IMR-90 (cell line): ENCODE measurements at regions not wholly inside any gene's neighbourhood (a gene's known extent, or its start where the extent isn't known, plus 50 kb on each side); places are given as distances from the start of the nearest gene placed in this dataset.

Experiments used
- ATAC-seq: fragments of 200-7000 bp; cut with Tn5 transposase; 2 replicates; pipeline ENCODE4 v1.9.1; 2020; ENCODE audit warnings: low read depth, mild to moderate bottlenecking, moderate library complexity
- BruUV-seq: library from RNA; stranded (reverse); fragments of 400-500 nt; replicated peaks from 2 replicates; lab custom pipeline; 2021; lab: Mats Ljungman, UMichigan
- CTCF ChIA-PET: fragments of 300-600 bp; formaldehyde crosslinking; extraction: SDS; loops from one replicate; lab custom pipeline; 2021; ENCODE audit warnings: antibody characterized with exemption; lab: Yijun Ruan, JAX
- POLR2A ChIA-PET: fragments of 300-600 bp; sonication (Branson Sonifier 250); formaldehyde crosslinking; loops from one replicate; lab custom pipeline; 2022; ENCODE audit warnings: antibody characterized with exemption; ENCODE audit not compliant: unreplicated experiment; lab: Charles Lee
- DNase-seq: peaks from one replicate; pipeline ENCODE4 v3.0.0; 2013
- H2AFZ ChIP-seq: replicated peaks from 2 replicates; pipeline ENCODE3; 2013; ENCODE audit warnings: low read length, mild to moderate bottlenecking; ENCODE audit not compliant: poor library complexity
- H2AK5ac ChIP-seq: 2 replicates; pipeline ENCODE4 v1.6.1; 2013; ENCODE audit warnings: low read depth, low read length, inconsistent platforms
- H2AK9ac ChIP-seq: replicated peaks from 2 replicates; pipeline ENCODE3; 2013; ENCODE audit warnings: mild to moderate bottlenecking, low read depth, low read length, moderate library complexity; ENCODE audit not compliant: poor library complexity
- H2BK120ac ChIP-seq: 2 replicates; pipeline ENCODE4 v1.6.1; 2013; ENCODE audit warnings: low read depth, low read length, inconsistent platforms
- H2BK15ac ChIP-seq: 3 replicates; pipeline ENCODE4 v1.6.1; 2013; ENCODE audit warnings: low read depth, low read length, inconsistent platforms
- H2BK20ac ChIP-seq: 2 replicates; pipeline ENCODE4 v1.6.1; 2013; ENCODE audit warnings: low read depth, mild to moderate bottlenecking, inconsistent platforms, low read length, moderate library complexity
- H2BK5ac ChIP-seq: 2 replicates; pipeline ENCODE4 v1.6.1; 2013; ENCODE audit warnings: mild to moderate bottlenecking, low read depth, low read length, inconsistent platforms; ENCODE audit not compliant: poor library complexity, severe bottlenecking
- H3K14ac ChIP-seq: replicated peaks from 2 replicates; pipeline ENCODE4 v1.6.1; 2013; ENCODE audit warnings: low read depth, low read length, inconsistent platforms
- H3K18ac ChIP-seq: 2 replicates; pipeline ENCODE4 v1.6.1; 2013; ENCODE audit warnings: low read depth, low read length, control low read depth
- H3K23ac ChIP-seq: 2 replicates; pipeline ENCODE4 v1.6.1; 2013; ENCODE audit warnings: low read depth, low read length, inconsistent platforms
- H3K27ac ChIP-seq: 2 replicates; pipeline ENCODE4 v1.5.1; 2013; ENCODE audit warnings: mild to moderate bottlenecking, control low read depth, low read length; ENCODE audit not compliant: insufficient read depth
- H3K27me3 ChIP-seq: 2 replicates; pipeline ENCODE4 v1.6.1; 2013; ENCODE audit warnings: low read length; ENCODE audit not compliant: control insufficient read depth, insufficient read depth
- H3K36me3 ChIP-seq: 2 replicates; pipeline ENCODE4 v1.6.1; 2013; ENCODE audit warnings: low read length, mixed read lengths; ENCODE audit not compliant: control insufficient read depth, insufficient read depth
- H3K4ac ChIP-seq: 2 replicates; pipeline ENCODE4 v1.6.1; 2013; ENCODE audit warnings: low read depth, low read length, inconsistent platforms
- H3K4me1 ChIP-seq: 2 replicates; pipeline ENCODE4 v1.6.1; 2013; ENCODE audit warnings: low read length, mixed read lengths; ENCODE audit not compliant: control insufficient read depth, insufficient read depth
- H3K4me2 ChIP-seq: 2 replicates; pipeline ENCODE4 v1.6.1; 2013; ENCODE audit warnings: low read depth, mild to moderate bottlenecking, control low read depth, low read length, moderate library complexity
- H3K4me3 ChIP-seq: 2 replicates; pipeline ENCODE4 v1.5.1; 2013; ENCODE audit warnings: low read depth, mild to moderate bottlenecking, control low read depth, low read length, moderate library complexity; ENCODE audit not compliant: insufficient read depth
- H3K56ac ChIP-seq: 2 replicates; pipeline ENCODE4 v1.6.1; 2013; ENCODE audit warnings: low read length, inconsistent platforms; ENCODE audit not compliant: insufficient read depth; ENCODE audit errors: extremely low read depth
- H3K79me1 ChIP-seq, 2 experiments: 2 replicates each; pipeline ENCODE4 v1.6.1; 2013; ENCODE audit warnings: low read length in 2 of 2, inconsistent platforms in 1 of 2, low read depth in 1 of 2
- H3K9ac ChIP-seq: 2 replicates; pipeline ENCODE4 v1.6.1; 2013; ENCODE audit warnings: low read depth, low read length, control low read depth
- H3K9me1 ChIP-seq: 2 replicates; pipeline ENCODE4 v1.6.1; 2013; ENCODE audit warnings: low read length, inconsistent platforms; ENCODE audit not compliant: insufficient read depth
- H3K9me3 ChIP-seq: 2 replicates; pipeline ENCODE4 v1.6.1; 2013; ENCODE audit warnings: low read length; ENCODE audit not compliant: control insufficient read depth, insufficient read depth
- H4K20me1 ChIP-seq: 2 replicates; pipeline ENCODE4 v1.6.1; 2013; ENCODE audit warnings: low read length, inconsistent platforms; ENCODE audit not compliant: insufficient read depth
- H4K5ac ChIP-seq: 2 replicates; pipeline ENCODE4 v1.6.1; 2013; ENCODE audit warnings: mild to moderate bottlenecking, low read depth, low read length, control low read depth
- H4K8ac ChIP-seq, 2 experiments: 2 replicates each; pipeline ENCODE4 v1.6.1; 2013; ENCODE audit warnings: low read depth in 2 of 2, low read length in 2 of 2, control low read depth in 1 of 2, inconsistent platforms in 1 of 2
- H4K91ac ChIP-seq: 2 replicates; pipeline ENCODE4 v1.6.1; 2013; ENCODE audit warnings: low read depth, low read length, inconsistent platforms; ENCODE audit not compliant: insufficient read depth
- BHLHE40 ChIP-seq: fragments of 150-350 bp; IDR thresholded peaks from 2 replicates; pipeline ENCODE4 v1.6.1; 2016; ENCODE audit warnings: mild to moderate bottlenecking, low read depth, low read length
- CEBPB ChIP-seq: IDR thresholded peaks from 2 replicates; pipeline ENCODE4 v1.6.1; 2012; ENCODE audit warnings: low read depth, low read length, improper control_type of control experiment
- CHD1 ChIP-seq: IDR thresholded peaks from 2 replicates; pipeline ENCODE4 v1.6.1; 2012; ENCODE audit warnings: low read depth, low read length, improper control_type of control experiment
- FOS ChIP-seq: fragments of 150-350 bp; IDR thresholded peaks from 2 replicates; pipeline ENCODE4 v1.6.1; 2016; ENCODE audit warnings: low read depth, low read length
- MAFK ChIP-seq: IDR thresholded peaks from 2 replicates; pipeline ENCODE4 v1.6.1; 2012; ENCODE audit warnings: low read depth, low read length, improper control_type of control experiment
- MAZ ChIP-seq: IDR thresholded peaks from 2 replicates; pipeline ENCODE4 v1.6.1; 2012; ENCODE audit warnings: low read depth, mild to moderate bottlenecking, low read length, improper control_type of control experiment, moderate library complexity, borderline replicate concordance
- MXI1 ChIP-seq: IDR thresholded peaks from 2 replicates; pipeline ENCODE4 v1.6.1; 2012; ENCODE audit warnings: low read depth, mild to moderate bottlenecking, low read length, moderate library complexity, borderline replicate concordance
- NFE2L2 ChIP-seq: fragments of 150-350 bp; IDR thresholded peaks from 2 replicates; pipeline ENCODE4 v1.6.1; 2016; ENCODE audit warnings: low read depth, mild to moderate bottlenecking, low read length
- POLR2A ChIP-seq: IDR thresholded peaks from 2 replicates; pipeline ENCODE4 v1.6.1; 2012; ENCODE audit warnings: mild to moderate bottlenecking, low read depth, low read length
- RAD21 ChIP-seq: IDR thresholded peaks from 2 replicates; pipeline ENCODE4 v1.6.1; 2012; ENCODE audit warnings: low read length, improper control_type of control experiment
- RCOR1 ChIP-seq: IDR thresholded peaks from 2 replicates; pipeline ENCODE4 v1.6.1; 2012; ENCODE audit warnings: mild to moderate bottlenecking, low read length, improper control_type of control experiment; ENCODE audit not compliant: insufficient replicate concordance
- RFX5 ChIP-seq: IDR thresholded peaks from 2 replicates; pipeline ENCODE4 v1.8.0; 2012; ENCODE audit warnings: low read depth, mild to moderate bottlenecking, low read length, moderate library complexity
- SMC3 ChIP-seq: fragments of 150-350 bp; IDR thresholded peaks from 2 replicates; pipeline ENCODE4 v1.6.1; 2016; ENCODE audit warnings: low read depth, mild to moderate bottlenecking, antibody characterized with exemption, low read length, moderate library complexity
- WGBS, 2 experiments: methylation state at CpG; one replicate each; pipeline versions ENCODE4 v1.1.5 to v1.1.7; 2013; ENCODE audit warnings: missing lambda C conversion rate in 2 of 2; ENCODE audit not compliant: insufficient read length in 1 of 2; ENCODE audit errors: extremely low coverage in 2 of 2; 5-methylcytosine and 5-hydroxymethylcytosine counted together
- dilution Hi-C: fragments of 300-500 bp; cut with HindIII; formaldehyde crosslinking; loops from one replicate; pipeline ENCODE4 v1.14.3; 2018; ENCODE audit warnings: low sequenced_read_pairs; ENCODE audit not compliant: unreplicated experiment
- in situ Hi-C: fragments of 300-500 bp; cut with MboI; formaldehyde crosslinking; loops from 3 replicates; pipeline ENCODE4 v1.14.3; 2019; ENCODE audit warnings: low sequenced_read_pairs, inconsistent platforms, mixed read lengths
- intact Hi-C: fragments of 100-400 bp; cut with micrococcal nuclease; formaldehyde crosslinking; loops from 2 replicates; pipeline ENCODE4 v1.10.0; 2022
- TF ChIP-seq, protein P1 (sequence below): conservative IDR thresholded peaks from 2 replicates; pipeline ENCODE4 v1.5.1; 2012; ENCODE audit warnings: mild to moderate bottlenecking, low read depth, low read length, improper control_type of control experiment
- TF ChIP-seq, protein P2 (sequence below): fragments of 150-350 bp; IDR thresholded peaks from 2 replicates; pipeline ENCODE4 v1.6.1; 2017; ENCODE audit warnings: mild to moderate bottlenecking, antibody characterized with exemption, low read length, low read depth
- TF ChIP-seq, protein P3 (sequence below): fragments of 150-350 bp; IDR thresholded peaks from 2 replicates; pipeline ENCODE4 v1.6.1; 2016; ENCODE audit warnings: low read depth, mild to moderate bottlenecking, low read length, moderate library complexity, borderline replicate concordance

GRCh38 chr2:12957251-12957650 is 240.5 kb downstream of the TRIB2 start:
- Histone ChIP-seq H2BK5ac (no peak overlapping the region), H3K4ac (no peak overlapping the region), H3K9me3 (no peaks in the 10 kb centered on the region), H2BK20ac (no peak overlapping the region), H3K23ac (no peak overlapping the region), H2AFZ (no peak overlapping the region), H3K79me1 (no peaks in the 10 kb centered on the region), H3K9ac (no peak overlapping the region), H2BK15ac (no peak overlapping the region), H3K9me1 (no peaks in the 10 kb centered on the region), H4K20me1 (no peaks in the 10 kb centered on the region), H2AK9ac (no peak overlapping the region), H2AK5ac (peak overlapping the region; percentile 39; the same call in 1 of the 2 replicates), H3K27me3 (no peaks in the 10 kb centered on the region), H2BK120ac (no peak overlapping the region), H4K5ac (no peak overlapping the region), H3K4me2 (no peak overlapping the region), H3K56ac (no peak overlapping the region), H3K27ac (no peak overlapping the region), H4K8ac (no peak overlapping the region), H4K91ac (no peak overlapping the region), H3K18ac (no peak overlapping the region), H3K4me1 (peaks cover 1% of the 10 kb centered on the region; the same call in 1 of the 2 replicates), H3K4me3 (no peak overlapping the region), H3K14ac (no peak overlapping the region), H3K36me3 (no peaks in the 10 kb centered on the region)
- WGBS, 2 experiments = no CpG with 5 or more reads among the region's 3 CpGs
- ChIA-PET POLR2A (interaction anchor here (0.6 kb wide), 1 partner anchor 39 kb away, joined by 3 read pairs; no protein-coding TSS in a partner anchor), CTCF (no interaction called here)
- dilution Hi-C loops (no loop called here), intact Hi-C loops (no loop called here), in situ Hi-C loops (no loop called here)
- no peak for ATAC-seq
- TF ChIP-seq FOS (no peak), RFX5 (no peak), NFE2L2 (no peak), RAD21 (no peak), CHD1 (no peak), SMC3 (no peak), MXI1 (no peak), POLR2A (no peak), MAFK (no peak), MAZ (no peak), BHLHE40 (no peak), CEBPB (no peak), RCOR1 (no peak)
- TF ChIP-seq, protein P1, sequence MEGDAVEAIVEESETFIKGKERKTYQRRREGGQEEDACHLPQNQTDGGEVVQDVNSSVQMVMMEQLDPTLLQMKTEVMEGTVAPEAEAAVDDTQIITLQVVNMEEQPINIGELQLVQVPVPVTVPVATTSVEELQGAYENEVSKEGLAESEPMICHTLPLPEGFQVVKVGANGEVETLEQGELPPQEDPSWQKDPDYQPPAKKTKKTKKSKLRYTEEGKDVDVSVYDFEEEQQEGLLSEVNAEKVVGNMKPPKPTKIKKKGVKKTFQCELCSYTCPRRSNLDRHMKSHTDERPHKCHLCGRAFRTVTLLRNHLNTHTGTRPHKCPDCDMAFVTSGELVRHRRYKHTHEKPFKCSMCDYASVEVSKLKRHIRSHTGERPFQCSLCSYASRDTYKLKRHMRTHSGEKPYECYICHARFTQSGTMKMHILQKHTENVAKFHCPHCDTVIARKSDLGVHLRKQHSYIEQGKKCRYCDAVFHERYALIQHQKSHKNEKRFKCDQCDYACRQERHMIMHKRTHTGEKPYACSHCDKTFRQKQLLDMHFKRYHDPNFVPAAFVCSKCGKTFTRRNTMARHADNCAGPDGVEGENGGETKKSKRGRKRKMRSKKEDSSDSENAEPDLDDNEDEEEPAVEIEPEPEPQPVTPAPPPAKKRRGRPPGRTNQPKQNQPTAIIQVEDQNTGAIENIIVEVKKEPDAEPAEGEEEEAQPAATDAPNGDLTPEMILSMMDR = no peak
- TF ChIP-seq, protein P2, sequence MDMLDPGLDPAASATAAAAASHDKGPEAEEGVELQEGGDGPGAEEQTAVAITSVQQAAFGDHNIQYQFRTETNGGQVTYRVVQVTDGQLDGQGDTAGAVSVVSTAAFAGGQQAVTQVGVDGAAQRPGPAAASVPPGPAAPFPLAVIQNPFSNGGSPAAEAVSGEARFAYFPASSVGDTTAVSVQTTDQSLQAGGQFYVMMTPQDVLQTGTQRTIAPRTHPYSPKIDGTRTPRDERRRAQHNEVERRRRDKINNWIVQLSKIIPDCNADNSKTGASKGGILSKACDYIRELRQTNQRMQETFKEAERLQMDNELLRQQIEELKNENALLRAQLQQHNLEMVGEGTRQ = no peak
- TF ChIP-seq, protein P3, sequence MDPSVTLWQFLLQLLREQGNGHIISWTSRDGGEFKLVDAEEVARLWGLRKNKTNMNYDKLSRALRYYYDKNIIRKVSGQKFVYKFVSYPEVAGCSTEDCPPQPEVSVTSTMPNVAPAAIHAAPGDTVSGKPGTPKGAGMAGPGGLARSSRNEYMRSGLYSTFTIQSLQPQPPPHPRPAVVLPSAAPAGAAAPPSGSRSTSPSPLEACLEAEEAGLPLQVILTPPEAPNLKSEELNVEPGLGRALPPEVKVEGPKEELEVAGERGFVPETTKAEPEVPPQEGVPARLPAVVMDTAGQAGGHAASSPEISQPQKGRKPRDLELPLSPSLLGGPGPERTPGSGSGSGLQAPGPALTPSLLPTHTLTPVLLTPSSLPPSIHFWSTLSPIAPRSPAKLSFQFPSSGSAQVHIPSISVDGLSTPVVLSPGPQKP = no peak
- DNase-seq = no peak
- BruUV-seq = no TSS peak
